Skeletal muscle tissue (tissue), 3 donors: ENCODE measurements at regions not wholly inside any gene's neighbourhood (a gene's known extent, or its start where the extent isn't known, plus 50 kb on each side); places are given as distances from the start of the nearest gene placed in this dataset.

Experiments
- H3K27ac ChIP-seq: one replicate; pipeline ENCODE4 v1.7.0; 2013; ENCODE audit warnings: mild to moderate bottlenecking, low read depth, low read length, inconsistent platforms
- H3K27me3 ChIP-seq, 3 donors: one replicate each; pipeline ENCODE4 v1.7.0; 2013; ENCODE audit warnings: low read length in 3 of 3; ENCODE audit not compliant: control insufficient read depth in 3 of 3, insufficient read depth in 3 of 3
- H3K36me3 ChIP-seq, 3 donors: one replicate each; pipeline ENCODE4 v1.7.0; 2013; ENCODE audit warnings: low read length in 3 of 3; ENCODE audit not compliant: control insufficient read depth in 3 of 3, insufficient read depth in 3 of 3
- H3K4me1 ChIP-seq, 3 donors: one replicate each; pipeline ENCODE4 v1.7.0; 2013; ENCODE audit warnings: low read length in 3 of 3, mild to moderate bottlenecking in 3 of 3; ENCODE audit not compliant: control insufficient read depth in 3 of 3, insufficient read depth in 3 of 3
- H3K4me3 ChIP-seq, 3 donors: one replicate each; pipeline ENCODE4 v1.7.0; 2013; ENCODE audit warnings: low read length in 3 of 3
- H3K9ac ChIP-seq, 3 donors: one replicate each; pipeline ENCODE4 v1.7.0; 2013; ENCODE audit warnings: low read length in 3 of 3, mild to moderate bottlenecking in 3 of 3, moderate library complexity in 2 of 3, low read depth in 1 of 3
- H3K9me3 ChIP-seq, 3 donors: one replicate each; pipeline ENCODE4 v1.7.0; 2013; ENCODE audit warnings: low read length in 3 of 3; ENCODE audit not compliant: control insufficient read depth in 3 of 3
- donor health status: Osteomylitis.

- Histone ChIP-seq H3K27me3 (no peaks in the 10 kb centered on the region), H3K9ac (no peak overlapping the region), H3K4me1 (no peaks in the 10 kb centered on the region), H3K27ac (no peak overlapping the region), H3K4me3 (no peak overlapping the region), H3K36me3 (no peaks in the 10 kb centered on the region), H3K9me3 (no peaks in the 10 kb centered on the region)
These were observed 226.7 kb upstream of the LRFN5 start for GRCh38 chr14:41380017-41380416.

- Histone ChIP-seq H3K4me3 (no peak overlapping the region), H3K27ac (no peak overlapping the region), H3K27me3 (no peaks in the 10 kb centered on the region), H3K36me3 (no peaks in the 10 kb centered on the region), H3K4me1 (no peaks in the 10 kb centered on the region), H3K9me3 (no peaks in the 10 kb centered on the region), H3K9ac (no peak overlapping the region)
These were observed 228.2 kb upstream of the LRFN5 start for GRCh38 chr14:41378526-41378925.

DNA sequence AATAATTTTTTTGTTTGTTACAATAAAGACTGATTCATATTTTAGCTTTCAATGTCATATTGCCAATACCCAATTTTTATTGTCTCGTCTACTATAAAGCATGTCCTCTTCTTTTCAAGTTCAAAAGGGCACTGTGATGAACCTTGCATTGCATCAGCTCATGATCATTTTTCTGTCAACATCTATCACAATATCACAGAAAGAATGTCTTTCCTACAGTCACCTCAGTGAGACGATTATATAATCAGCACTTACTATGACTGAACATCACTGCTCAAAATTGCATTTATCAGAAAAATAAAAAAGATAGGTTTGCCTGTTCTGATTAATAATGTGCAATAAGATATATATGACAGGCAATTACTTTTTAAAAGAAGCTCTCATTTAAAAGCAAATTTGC, 228.7 kb upstream of the LRFN5 start:
- H3K4me1 ChIP-seq: no peaks in the 10 kb centered on the region
- no peaks in the 10 kb centered on the region for H3K9me3 ChIP-seq
- H3K27me3 ChIP-seq: no peaks in the 10 kb centered on the region
- H3K9ac ChIP-seq: no peak overlapping the region
- H3K36me3 ChIP-seq: no peaks in the 10 kb centered on the region
- H3K4me3 ChIP-seq: no peak overlapping the region
- H3K27ac ChIP-seq: no peak overlapping the region

- H3K9me3 ChIP-seq: no peaks in the 10 kb centered on the region
These were observed 232.6 kb upstream of the LRFN5 start for GRCh38 chr14:41374092-41374491.

GRCh38 chr14:41362139-41362538, 244.5 kb upstream of the LRFN5 start:
- H3K9ac ChIP-seq: no peak overlapping the region
- H3K36me3 ChIP-seq: no peaks in the 10 kb centered on the region
- no peaks in the 10 kb centered on the region for H3K4me1 ChIP-seq
- peaks cover 0 to 2% (median 0%) of the 10 kb centered on the region in 3 donors for H3K9me3 ChIP-seq
- no peak overlapping the region for H3K27ac ChIP-seq
- no peak overlapping the region for H3K4me3 ChIP-seq
- no peaks in the 10 kb centered on the region for H3K27me3 ChIP-seq

More at GRCh38 chr14:41374092-41374491, 232.6 kb upstream of the LRFN5 start:
- Histone ChIP-seq H3K27ac (no peak overlapping the region), H3K36me3 (no peaks in the 10 kb centered on the region), H3K9ac (no peak overlapping the region), H3K27me3 (no peaks in the 10 kb centered on the region), H3K4me3 (no peak overlapping the region), H3K4me1 (no peaks in the 10 kb centered on the region)

DNA sequence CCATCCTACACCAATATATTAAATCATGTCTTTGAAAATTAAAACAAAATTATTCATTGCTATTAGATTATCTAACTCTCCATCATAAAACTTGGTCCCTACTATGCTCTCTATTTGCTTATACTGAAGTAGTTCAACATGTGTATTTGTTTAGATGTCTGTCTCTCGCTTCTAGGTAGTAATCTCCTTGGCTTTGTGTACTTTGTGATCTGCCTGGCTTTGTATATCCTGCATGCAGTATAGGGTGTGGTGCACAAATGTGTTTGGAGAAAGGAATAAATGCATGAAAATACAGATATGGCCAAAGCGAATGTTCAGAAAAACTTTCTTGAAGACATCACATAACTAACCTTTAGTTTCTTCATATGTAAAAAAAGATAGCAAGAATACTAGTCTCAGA, 246.6 kb upstream of the LRFN5 start:
- Histone ChIP-seq H3K9me3 (peaks cover 0 to 2% (median 0%) of the 10 kb centered on the region in 3 donors), H3K9ac (no peak overlapping the region), H3K36me3 (no peaks in the 10 kb centered on the region), H3K4me1 (no peaks in the 10 kb centered on the region), H3K27me3 (no peaks in the 10 kb centered on the region), H3K4me3 (no peak overlapping the region), H3K27ac (no peak overlapping the region)

DNA sequence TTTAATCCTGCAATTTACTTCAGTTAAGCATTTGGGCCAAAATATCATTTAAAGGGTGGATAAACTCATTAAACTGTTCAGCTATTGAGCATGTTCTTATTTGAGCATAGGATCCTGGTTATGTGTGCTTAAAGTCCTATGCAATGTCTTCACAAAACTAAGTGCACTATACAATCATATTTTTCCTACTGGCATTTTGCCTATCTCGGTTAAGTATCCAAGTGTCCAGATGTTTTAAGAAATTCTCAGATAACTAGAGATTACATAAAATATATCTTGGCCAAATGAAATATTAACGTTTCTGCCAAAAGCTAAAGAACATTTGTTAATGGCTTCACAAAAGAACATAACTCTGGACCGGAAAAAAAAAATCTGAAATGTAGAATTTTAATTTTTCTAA, 250.8 kb upstream of the LRFN5 start:
- H3K4me1 ChIP-seq: no peaks in the 10 kb centered on the region
- no peaks in the 10 kb centered on the region for H3K36me3 ChIP-seq
- H3K9ac ChIP-seq: no peak overlapping the region
- no peak overlapping the region for H3K27ac ChIP-seq
- no peak overlapping the region for H3K4me3 ChIP-seq
- no peaks in the 10 kb centered on the region for H3K27me3 ChIP-seq
- no peaks in the 10 kb centered on the region for H3K9me3 ChIP-seq

DNA sequence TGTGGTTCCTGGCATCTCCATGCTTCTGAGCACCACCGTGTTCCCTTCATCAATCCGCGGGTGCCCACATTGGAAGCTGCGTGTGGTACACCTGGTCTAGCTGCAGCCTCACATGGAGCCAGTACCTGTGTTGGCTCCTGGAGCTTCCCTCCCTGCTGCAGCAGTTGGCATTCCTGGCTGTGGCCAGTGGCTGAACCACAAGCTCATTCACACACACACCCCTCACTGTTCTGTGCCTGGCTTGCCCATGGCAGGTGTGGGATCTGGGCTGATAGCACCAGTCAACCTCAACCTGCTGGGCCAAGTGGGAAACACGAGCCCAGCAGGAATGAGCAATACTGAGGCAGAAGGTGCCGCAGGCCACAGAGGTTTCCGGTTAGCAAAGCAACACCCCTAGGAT, 256.2 kb upstream of the LRFN5 start:
- no peaks in the 10 kb centered on the region for H3K36me3 ChIP-seq
- H3K4me1 ChIP-seq: no peaks in the 10 kb centered on the region
- no peaks in the 10 kb centered on the region for H3K27me3 ChIP-seq
- no peak overlapping the region for H3K4me3 ChIP-seq
- H3K9me3 ChIP-seq: no peaks in the 10 kb centered on the region
- no peak overlapping the region for H3K9ac ChIP-seq
- no peak overlapping the region for H3K27ac ChIP-seq

- H3K4me3 ChIP-seq: no peak overlapping the region
- no peaks in the 10 kb centered on the region for H3K27me3 ChIP-seq
- H3K36me3 ChIP-seq: no peaks in the 10 kb centered on the region
- H3K9me3 ChIP-seq: no peaks in the 10 kb centered on the region
- H3K4me1 ChIP-seq: no peaks in the 10 kb centered on the region
- no peak overlapping the region for H3K9ac ChIP-seq
- no peak overlapping the region for H3K27ac ChIP-seq
These were observed 257.3 kb upstream of the LRFN5 start for GRCh38 chr14:41349289-41349910.

DNA sequence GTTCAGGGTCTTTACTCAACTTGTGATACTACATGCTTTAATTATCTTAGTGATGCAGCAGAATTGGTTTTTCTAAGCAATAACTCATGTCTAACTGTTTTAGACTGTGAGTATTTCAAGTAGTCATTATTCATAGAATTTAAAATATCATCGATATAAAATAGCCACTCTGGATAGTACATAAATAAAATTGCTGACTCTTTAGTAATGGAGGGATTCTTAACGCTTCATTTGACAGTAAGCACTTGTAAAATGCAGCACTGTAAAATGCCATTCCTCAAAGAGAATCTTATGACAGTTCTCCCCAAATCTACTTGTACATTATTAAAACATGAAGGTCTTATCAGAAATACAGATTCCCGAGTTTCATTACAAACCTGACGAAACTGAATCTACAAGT, 262.8 kb upstream of the LRFN5 start:
- no peaks in the 10 kb centered on the region for H3K9me3 ChIP-seq
- no peak overlapping the region for H3K27ac ChIP-seq
- no peak overlapping the region for H3K4me3 ChIP-seq
- H3K27me3 ChIP-seq: no peaks in the 10 kb centered on the region
- H3K36me3 ChIP-seq: no peaks in the 10 kb centered on the region
- no peak overlapping the region for H3K9ac ChIP-seq
- no peaks in the 10 kb centered on the region for H3K4me1 ChIP-seq

- H3K9ac ChIP-seq: no peak overlapping the region
- H3K4me1 ChIP-seq: no peaks in the 10 kb centered on the region
- no peaks in the 10 kb centered on the region for H3K27me3 ChIP-seq
- H3K36me3 ChIP-seq: no peaks in the 10 kb centered on the region
- no peak overlapping the region for H3K4me3 ChIP-seq
- no peak overlapping the region for H3K27ac ChIP-seq
- H3K9me3 ChIP-seq: no peaks in the 10 kb centered on the region
These were observed 293.5 kb upstream of the LRFN5 start for GRCh38 chr14:41313196-41313595.
